ENCODE measurements at regions not wholly inside any gene's neighbourhood (a gene's known extent, or its start where the extent isn't known, plus 50 kb on each side); places are given as distances from the start of the nearest gene placed in this dataset.
"Not testable (repeated sequence)": the region's sequence is repeated elsewhere in the genome, so short reads cannot be mapped to it uniquely, and the experiment has no call there.

DNA sequence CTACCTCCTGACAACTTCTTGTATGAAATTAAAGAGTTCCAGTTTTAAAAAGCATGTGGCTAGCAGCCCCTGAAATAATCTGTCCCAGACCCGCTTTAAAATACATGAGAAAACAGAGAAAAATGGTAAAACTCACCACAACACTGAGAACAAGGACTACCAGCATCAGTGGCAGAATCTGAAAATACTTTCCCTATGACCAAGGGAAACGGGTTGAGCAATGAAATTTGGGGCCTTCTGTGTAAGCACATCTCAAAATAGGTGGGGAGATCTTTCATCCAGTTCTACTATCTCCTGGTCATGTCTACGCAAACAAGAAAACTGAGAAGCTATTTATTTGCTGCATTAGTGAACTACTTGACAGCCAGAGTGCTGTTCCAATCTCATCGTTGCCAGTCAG is 172.3 kb downstream of the LNPK start:
- DNase-seq (ENCODE audit: low read depth, low spot score) = no peak

DNA sequence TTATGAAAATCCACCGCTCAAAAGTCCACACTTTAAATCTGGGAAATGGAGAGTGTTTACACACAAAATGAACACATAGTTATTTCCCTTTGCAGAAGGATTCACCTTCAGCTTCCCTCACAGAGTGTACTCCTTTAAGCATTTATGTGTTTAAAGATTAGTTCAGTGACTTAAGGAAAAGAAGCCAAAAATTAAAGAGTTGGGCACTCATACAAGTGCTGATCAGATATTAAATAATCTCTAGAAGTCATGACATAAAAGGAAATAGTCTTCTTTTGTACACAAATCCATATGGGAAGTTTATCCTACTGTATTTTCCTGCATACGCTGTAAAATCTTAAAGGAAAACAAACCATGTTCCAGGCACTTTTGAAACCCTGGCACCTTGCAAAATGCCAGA is 174.2 kb downstream of the LNPK start:
- DNase-seq (ENCODE audit: low read depth, low spot score) = no peak

DNA sequence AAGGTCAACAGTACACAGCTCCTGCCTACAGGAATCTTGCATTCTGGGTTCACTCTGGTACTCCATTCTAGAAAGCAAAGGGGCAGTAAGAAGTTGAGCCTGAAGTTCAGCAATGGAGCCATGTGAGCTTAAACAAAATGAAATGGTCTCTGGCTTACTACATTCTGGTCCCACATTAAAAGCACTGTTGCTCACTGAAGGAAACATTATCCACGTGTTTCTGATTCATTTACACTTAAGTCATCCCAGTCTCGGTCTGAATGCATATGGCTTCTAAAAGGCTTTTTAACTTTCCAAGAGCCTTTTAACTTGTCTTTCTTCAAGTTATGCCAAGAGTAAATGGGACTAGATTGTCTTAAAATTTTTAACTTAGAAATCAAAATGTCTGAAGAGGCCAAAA is 177.8 kb downstream of the LNPK start:
- no peak for DNase-seq (ENCODE audit: low read depth, low spot score)

DNA sequence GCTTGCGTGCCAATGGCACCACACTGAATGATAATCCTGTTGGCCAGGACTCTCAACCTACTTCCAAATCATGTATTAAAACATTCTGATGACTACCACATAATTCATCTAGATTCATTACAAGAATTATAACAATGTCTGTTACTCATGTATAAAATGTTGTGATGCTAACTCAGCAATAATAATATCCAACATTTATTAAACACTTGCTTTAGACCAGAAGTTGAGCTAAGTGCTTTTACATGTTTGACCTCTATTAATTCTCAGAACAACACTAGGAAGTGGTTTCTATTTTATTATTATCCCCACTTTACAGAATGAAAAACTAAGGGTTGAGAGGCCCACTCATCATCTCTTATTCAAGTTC is 178.4 kb downstream of the LNPK start:
- no peak for DNase-seq (ENCODE audit: low read depth, low spot score)

DNA sequence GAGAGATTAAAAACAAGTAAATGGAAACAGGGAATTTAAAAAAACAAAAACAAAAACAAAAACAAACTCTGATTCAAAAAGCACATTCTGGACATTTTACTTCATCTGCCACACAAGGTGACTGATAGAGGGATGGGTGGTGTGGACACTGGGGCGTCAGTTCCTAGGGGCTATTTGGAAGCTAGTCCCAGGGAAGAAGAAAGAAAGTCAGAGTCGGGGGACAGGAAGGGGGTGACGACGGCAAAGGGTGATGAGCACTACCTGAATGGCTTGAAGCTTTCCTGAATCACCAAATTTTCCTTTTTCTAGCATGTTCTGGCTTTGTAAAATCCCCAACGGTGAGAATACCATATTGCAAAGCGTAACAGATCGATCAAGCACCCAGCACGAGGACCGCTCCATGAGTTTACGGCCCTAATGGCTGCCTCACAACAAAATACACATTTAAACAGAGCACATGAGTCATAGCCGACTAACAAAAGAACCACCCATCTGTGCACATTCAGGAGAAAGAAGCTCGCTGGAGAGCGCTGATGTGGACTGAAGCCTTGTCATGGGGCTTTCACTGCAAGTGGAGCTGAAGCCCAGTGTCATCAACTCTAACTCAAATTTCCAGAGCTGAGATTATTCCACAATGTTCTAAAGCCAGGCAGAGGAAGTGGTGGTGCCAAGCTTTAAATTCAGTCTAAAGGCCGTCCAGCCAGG is 178.9 kb downstream of the LNPK start:
- DNase-seq (ENCODE audit: low read depth, low spot score) = no peak

- no peak for DNase-seq (ENCODE audit: low read depth, low spot score)
Observed at GRCh38 chr2:175817221-175817620, 184.8 kb downstream of the LNPK start.

DNA sequence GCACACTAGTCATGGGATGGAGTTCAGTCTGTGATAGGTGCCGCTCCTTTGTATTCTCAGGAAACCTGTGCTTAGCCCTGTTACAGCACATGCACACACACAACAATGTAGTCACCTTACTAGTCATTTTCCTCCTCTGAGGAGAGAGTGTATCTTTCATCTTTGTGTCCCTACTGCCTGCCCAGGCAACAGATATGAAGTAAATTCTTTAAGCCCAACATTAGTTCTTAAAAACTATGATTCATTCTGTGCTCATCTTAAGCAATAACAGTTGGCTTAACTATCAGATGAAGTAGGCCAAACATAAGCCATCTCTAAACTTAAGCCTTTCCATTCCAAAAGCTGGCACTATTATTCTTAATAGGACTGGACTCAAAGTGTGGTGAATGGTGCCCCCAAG is 186.5 kb downstream of the LNPK start:
- DNase-seq (ENCODE audit: low read depth, low spot score) = no peak

GRCh38 chr2:175811971-175812370 is 190.1 kb downstream of the LNPK start:
- no peak for DNase-seq (ENCODE audit: low read depth, low spot score)

DNA sequence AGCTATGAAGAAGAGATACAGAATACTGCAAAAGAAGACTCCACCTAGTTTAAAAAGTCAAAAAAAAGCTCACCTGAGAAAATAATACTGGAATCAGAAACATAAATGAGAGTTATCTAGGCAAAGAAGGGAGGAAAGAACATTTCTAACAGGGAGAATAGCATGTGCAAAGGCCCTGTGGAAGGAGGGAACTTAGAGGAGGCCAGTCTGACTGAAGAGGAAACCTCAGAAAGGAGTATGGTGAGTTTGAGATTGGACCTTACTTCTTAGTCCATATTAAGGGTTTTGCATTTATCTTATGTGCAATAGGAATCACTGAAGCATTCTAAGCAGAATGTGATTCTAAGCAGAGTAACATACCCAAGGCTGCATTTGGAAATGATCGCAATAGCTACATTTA is 193.2 kb downstream of the LNPK start:
- DNase-seq (ENCODE audit: low read depth, low spot score) = no peak

DNA sequence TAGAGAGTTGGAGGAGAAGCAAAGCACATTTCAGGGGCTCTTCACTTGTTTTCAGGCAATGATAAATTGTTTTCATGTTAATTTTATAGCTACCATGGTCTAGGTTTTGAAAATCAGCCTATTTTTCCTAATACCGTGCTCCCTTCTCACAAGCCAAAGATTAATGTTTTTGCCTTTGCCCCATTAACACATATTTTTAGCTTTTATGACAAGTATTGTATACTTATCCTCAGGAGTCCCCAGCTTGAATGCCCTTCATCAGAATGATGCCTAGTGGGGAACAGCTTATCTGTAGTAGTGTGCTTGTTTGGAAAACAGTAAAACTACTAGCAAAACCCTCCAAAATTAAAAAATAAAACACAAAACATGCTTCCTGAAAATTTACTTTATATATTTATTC is 194.0 kb downstream of the LNPK start:
- no peak for DNase-seq (ENCODE audit: low read depth, low spot score)

DNA sequence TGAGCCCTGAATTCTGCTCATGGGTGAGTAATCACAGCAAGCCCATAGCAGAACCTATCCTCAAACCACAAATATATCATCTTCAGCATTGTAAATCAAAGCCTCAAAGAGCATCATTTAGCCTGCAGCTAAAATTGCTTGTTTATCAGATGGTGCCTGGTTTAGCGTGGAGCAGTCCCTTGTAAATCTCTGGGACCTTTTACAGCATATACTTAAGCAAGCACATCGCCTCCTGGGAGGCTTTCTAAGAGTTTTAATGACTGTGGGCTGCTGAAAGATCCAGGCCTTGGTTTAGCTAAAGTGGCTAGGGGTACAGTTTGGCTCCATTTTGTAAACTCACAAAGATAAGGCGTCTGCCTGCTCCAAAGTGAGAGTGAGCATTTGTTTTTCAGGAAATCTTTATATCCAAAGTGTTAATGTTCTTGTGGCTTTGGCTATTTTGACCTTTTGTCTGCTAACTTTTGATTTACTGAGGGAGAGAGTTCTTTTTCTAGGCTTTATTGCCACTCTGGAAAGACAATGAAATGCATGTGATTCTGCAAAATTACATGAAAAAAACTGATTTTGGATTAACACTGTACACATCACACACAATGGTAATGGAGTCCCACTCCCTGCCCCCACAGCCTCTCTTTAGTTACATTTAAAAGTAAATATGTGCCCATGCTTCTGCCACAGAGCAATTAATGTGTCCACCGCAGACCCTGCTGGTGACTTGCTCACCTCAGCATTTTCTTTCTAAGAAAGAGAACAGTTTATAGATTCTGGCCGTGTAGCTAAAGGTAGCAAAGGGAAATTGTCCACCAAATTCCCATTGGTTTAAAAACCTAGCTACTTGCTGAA is 194.8 kb downstream of the LNPK start:
- DNase-seq (ENCODE audit: low read depth, low spot score) = no peak

DNA sequence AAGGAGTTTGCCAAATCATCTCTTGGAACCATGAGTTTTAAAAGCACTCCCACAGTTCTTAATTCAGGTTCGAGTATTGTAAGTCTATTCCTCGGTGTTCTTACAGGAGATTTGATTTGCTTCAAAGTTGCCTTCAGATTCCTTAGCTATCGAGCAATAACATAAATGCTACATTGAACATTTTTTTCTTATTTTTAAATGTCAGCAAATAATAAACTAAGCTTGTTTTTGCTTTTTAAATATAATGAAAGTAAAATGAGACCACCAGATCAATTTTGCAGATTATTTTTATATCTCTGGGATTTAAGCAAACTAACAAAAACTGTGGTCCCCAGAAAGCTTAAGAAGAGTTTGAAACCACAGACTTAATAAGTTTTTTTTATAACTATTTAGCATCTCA is 195.5 kb downstream of the LNPK start:
- DNase-seq (ENCODE audit: low read depth, low spot score) = no peak

DNA sequence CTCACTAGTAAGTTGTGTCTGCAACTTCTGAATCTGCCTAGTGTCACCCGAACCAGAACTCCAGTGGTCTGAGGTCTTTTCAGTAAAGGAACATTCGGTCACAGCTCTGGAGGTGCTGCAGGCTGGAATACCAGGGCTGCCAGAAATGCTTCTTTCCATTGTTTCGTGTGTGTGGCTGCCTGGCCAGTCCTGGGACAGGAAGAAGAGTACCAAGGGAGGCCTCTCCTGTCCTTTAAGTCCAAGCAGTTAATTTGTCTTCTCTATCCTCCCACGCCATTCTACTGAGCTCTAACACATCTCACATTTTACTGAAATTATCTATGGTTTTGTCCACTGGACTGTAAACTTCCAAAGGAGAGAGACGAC is 196.0 kb downstream of the LNPK start:
- no peak for DNase-seq (ENCODE audit: low read depth, low spot score)

- no peak for DNase-seq (ENCODE audit: low read depth, low spot score)
Observed at GRCh38 chr2:175805442-175806124, 196.5 kb downstream of the LNPK start.

DNA sequence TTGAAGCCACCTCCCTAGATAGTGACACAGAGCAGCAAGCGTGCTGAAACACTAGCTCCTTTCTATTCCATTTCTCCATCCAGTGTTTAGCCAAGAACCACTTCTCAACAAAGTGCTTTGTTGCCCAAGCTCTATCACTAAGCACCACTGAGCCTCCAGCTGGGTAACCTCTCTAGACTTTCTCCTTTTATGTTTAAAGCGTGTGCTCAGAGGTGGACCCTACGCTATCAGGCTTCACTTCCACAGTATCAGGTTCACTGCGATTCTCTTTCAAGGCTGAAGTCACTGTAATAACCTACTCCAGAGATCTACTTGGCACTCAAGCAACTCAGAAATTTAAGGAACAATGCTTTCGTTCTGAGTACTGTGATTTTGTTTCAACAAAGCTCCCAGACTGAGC is 197.9 kb downstream of the LNPK start:
- no peak for DNase-seq (ENCODE audit: low read depth, low spot score)

- not testable (repeated sequence) for DNase-seq (ENCODE audit: low read depth, low spot score)
Observed at GRCh38 chr2:175796422-175796821, 205.6 kb downstream of the LNPK start.

DNA sequence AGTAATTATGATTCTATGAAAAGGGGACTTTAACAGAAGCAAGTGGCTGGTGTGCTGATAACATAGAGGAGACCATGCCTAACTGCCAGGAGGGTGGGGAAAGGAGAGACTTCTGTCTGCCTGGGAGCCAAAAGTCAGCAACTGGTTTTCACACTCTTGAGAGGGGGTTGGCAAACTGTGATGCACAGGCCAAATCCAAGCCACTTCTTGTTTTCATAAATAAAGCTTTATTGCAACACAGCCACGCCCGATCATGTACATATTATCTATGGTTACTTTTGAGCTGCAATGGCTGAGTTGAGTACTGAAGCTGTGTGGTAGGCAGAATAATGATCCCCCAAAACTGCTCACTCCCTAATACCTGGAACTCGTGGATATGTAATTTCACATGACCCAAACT is 208.4 kb downstream of the LNPK start:
- no peak for DNase-seq (ENCODE audit: low read depth, low spot score)

DNA sequence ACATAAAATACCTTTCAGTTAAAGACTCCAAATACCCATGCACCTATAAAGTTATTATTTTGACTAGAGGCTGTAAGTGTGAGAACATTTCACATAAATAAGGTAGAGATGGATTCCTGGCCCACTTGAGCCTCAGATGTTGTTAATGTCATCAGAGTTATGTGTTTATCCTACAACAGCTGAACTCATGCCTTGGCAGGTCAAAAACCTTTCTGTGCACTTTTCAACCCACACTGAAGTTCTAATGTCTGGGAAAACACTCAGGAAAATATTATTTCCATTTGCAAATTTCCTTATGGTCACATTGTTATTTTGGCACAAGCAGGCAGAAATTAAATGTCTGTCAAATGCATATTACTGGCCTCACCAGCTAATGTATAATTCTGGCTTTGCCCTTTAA is 209.2 kb downstream of the LNPK start:
- no peak for DNase-seq (ENCODE audit: low read depth, low spot score)

GRCh38 chr2:175792199-175792598 is 209.9 kb downstream of the LNPK start:
- DNase-seq (ENCODE audit: low read depth, low spot score) = no peak

DNA sequence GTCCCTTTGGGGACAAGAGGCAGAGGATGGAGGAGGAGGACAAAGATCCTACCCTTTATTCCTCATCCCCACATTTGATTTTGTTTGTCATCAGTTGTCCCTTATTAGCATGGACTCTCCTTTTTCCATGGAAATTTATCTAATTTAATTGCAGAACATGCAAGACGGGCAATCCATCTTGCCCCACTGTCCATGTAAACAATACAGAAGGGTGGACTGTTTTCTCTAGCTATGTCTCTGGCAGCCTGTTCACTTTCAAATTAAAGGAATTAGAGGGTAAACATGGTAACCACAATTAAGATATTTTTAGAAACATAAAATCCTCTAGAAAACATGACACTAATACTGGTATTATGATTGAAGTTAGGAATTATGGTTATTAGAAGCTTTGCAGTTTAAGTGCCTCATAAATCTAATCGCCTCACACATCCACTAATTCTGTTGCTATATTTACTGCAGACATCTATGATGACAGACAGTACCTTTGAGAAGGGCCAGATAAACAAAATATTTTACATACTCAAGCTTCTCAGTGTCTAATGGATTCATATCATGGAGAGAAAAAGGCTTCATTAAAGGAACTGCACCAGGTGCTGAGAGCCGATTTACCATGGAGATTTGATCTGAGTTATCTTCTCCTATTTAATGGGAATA is 215.5 kb downstream of the LNPK start:
- DNase-seq (ENCODE audit: low read depth, low spot score) = no peak

DNA sequence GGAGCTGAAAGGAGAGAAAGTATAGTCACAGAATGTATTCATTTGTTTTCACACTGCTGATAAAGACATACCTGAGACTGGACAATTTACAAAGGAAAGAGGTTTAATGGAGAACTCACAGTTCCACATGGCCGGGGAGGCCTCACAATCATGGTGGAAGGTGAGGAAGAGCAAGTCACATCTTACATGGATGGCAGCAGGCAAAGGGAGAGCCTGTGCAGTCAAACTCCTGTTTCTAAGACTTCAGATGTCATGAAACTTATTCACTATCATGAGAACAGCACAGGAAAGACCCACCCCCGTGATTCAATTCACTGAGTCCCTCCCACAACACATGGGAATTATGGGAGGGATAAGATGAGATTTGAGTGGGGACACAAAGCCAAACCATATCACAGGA is 224.7 kb downstream of the LNPK start:
- DNase-seq (ENCODE audit: low read depth, low spot score) = not testable (repeated sequence)

- DNase-seq (ENCODE audit: low read depth, low spot score) = no peak
Observed at GRCh38 chr2:175769200-175769599, 232.9 kb downstream of the LNPK start.

Data from brain pericyte (primary cell).